SK-N-SH (cell line): ENCODE measurements at regions not wholly inside any gene's neighbourhood (a gene's known extent, or its start where the extent isn't known, plus 50 kb on each side); places are given as distances from the start of the nearest gene placed in this dataset.

Source experiments
- CTCF ChIA-PET: fragments of 300-600, 350-600 bp; formaldehyde crosslinking; extraction: SDS; loops from one replicate; lab custom pipeline; 2021; lab: Yijun Ruan, JAX
- POLR2A ChIA-PET: fragments of 350-600 bp; sonication (Branson Sonifier 250); formaldehyde crosslinking; extraction: SDS; loops from one replicate; lab custom pipeline; 2020; ENCODE audit warnings: antibody characterized with exemption, inconsistent platforms; lab: Yijun Ruan, JAX
- DNase-seq: peaks from one replicate; pipeline ENCODE4 v3.0.0; 2012
- H2AFZ ChIP-seq: fragments of 200-600 bp; sonication (generic); 2 replicates; pipeline ENCODE4 v1.8.1; 2016; ENCODE audit warnings: antibody characterized with exemption, mild to moderate bottlenecking, low read depth
- H3F3A ChIP-seq: fragments of 200-600 bp; sonication (generic); replicated peaks from 2 replicates; pipeline ENCODE3; 2016; ENCODE audit warnings: antibody characterized with exemption, mild to moderate bottlenecking; ENCODE audit not compliant: insufficient read depth
- H3K27ac ChIP-seq, 2 experiments: fragments of 200-500 bp in 1 of 2; fragments of 200-600 bp in 1 of 2; sonication (Bioruptor generic) in 1 of 2; sonication (generic), shearing (Covaris generic) in 1 of 2; 2 replicates each; pipeline versions ENCODE4 v1.5.1 to v1.6.1; 2014 to 2016; ENCODE audit warnings: low read depth in 2 of 2, inconsistent platforms in 1 of 2, low read length in 1 of 2, mild to moderate bottlenecking in 1 of 2, mixed read lengths in 1 of 2
- H3K27me3 ChIP-seq: fragments of 200-600 bp; sonication (generic), shearing (Covaris generic); 2 replicates; pipeline ENCODE4 v1.6.1; 2016; ENCODE audit warnings: mixed run types; ENCODE audit not compliant: insufficient read depth
- H3K36me3 ChIP-seq, 2 experiments: fragments of 200-500 bp in 1 of 2; fragments of 200-600 bp in 1 of 2; sonication (Bioruptor generic) in 1 of 2; sonication (generic) in 1 of 2; replicated peaks in 1 of 2; 2 replicates each; pipeline versions ENCODE3 to v1.5.1; 2014 to 2016; ENCODE audit warnings: low read length in 1 of 2, mild to moderate bottlenecking in 1 of 2; ENCODE audit not compliant: insufficient read depth in 2 of 2, control insufficient read depth in 1 of 2
- H3K4me1 ChIP-seq, 2 experiments: fragments of 200-500 bp in 1 of 2; fragments of 200-600 bp in 1 of 2; sonication (Bioruptor generic) in 1 of 2; sonication (generic), shearing (Covaris generic) in 1 of 2; 2 replicates each; pipeline versions ENCODE4 v1.5.1 to v1.6.1; 2014 to 2016; ENCODE audit warnings: low read depth in 1 of 2, low read length in 1 of 2, mixed run types in 1 of 2; ENCODE audit not compliant: insufficient read depth in 2 of 2, control insufficient read depth in 1 of 2
- H3K4me2 ChIP-seq: fragments of 200-600 bp; sonication (generic), shearing (Covaris generic); 2 replicates; pipeline ENCODE4 v1.6.1; 2017; ENCODE audit warnings: mixed run types
- H3K4me3 ChIP-seq, 2 experiments: fragments of 200-500 bp in 1 of 2; fragments of 200-600 bp in 1 of 2; sonication (Bioruptor generic) in 1 of 2; sonication (generic), shearing (Covaris generic) in 1 of 2; 2 replicates each; pipeline versions ENCODE4 v1.5.1 to v1.8.1; 2014 to 2016; ENCODE audit warnings: low read depth in 2 of 2, inconsistent platforms in 1 of 2, low read length in 1 of 2, mild to moderate bottlenecking in 1 of 2, mixed read lengths in 1 of 2, moderate library complexity in 1 of 2
- H3K79me2 ChIP-seq: fragments of 200-600 bp; sonication (generic); 2 replicates; pipeline ENCODE4 v1.8.1; 2017; ENCODE audit warnings: mild to moderate bottlenecking; ENCODE audit not compliant: insufficient read depth
- H3K9ac ChIP-seq: fragments of 200-600 bp; sonication (generic); 2 replicates; pipeline ENCODE4 v1.6.1; 2017; ENCODE audit warnings: mixed run types
- H3K9me2 ChIP-seq: fragments of 200-600 bp; sonication (generic); 2 replicates; pipeline ENCODE4 v1.6.1; 2017; ENCODE audit warnings: mixed run types
- H3K9me3 ChIP-seq: fragments of 200-600 bp; sonication (generic); 2 replicates; pipeline ENCODE4 v1.6.1; 2017; ENCODE audit warnings: mixed run types, mild to moderate bottlenecking, moderate library complexity
- H4K20me1 ChIP-seq: fragments of 200-600 bp; sonication (generic); 2 replicates; pipeline ENCODE4 v1.6.1; 2017; ENCODE audit warnings: mild to moderate bottlenecking, mixed run types; ENCODE audit not compliant: insufficient read depth
- FOXM1 ChIP-seq: IDR thresholded peaks from 2 replicates; pipeline ENCODE4 v1.4.0; 2012; ENCODE audit warnings: low read depth, mild to moderate bottlenecking
- GABPA ChIP-seq: IDR thresholded peaks from 2 replicates; pipeline ENCODE4 v1.4.0; 2012; ENCODE audit warnings: low read depth, mild to moderate bottlenecking
- MEF2A ChIP-seq: IDR thresholded peaks from 2 replicates; pipeline ENCODE4 v1.4.0; 2012; ENCODE audit warnings: low read depth, borderline replicate concordance
- NRF1 ChIP-seq: IDR thresholded peaks from 2 replicates; pipeline ENCODE4 v1.6.1; 2012; ENCODE audit warnings: low read depth, mild to moderate bottlenecking, low read length
- POLR2AphosphoS5 ChIP-seq: IDR thresholded peaks from 2 replicates; pipeline ENCODE4 v1.6.1; 2012; ENCODE audit warnings: low read depth, low read length
- RAD21 ChIP-seq: IDR thresholded peaks from 2 replicates; pipeline ENCODE4 v1.6.1; 2012; ENCODE audit warnings: mild to moderate bottlenecking, low read length
- RCOR1 ChIP-seq: fragments of 150-350 bp; IDR thresholded peaks from 2 replicates; pipeline ENCODE4 v1.6.1; 2017; ENCODE audit warnings: antibody characterized with exemption, low read length
- RFX5 ChIP-seq: IDR thresholded peaks from 2 replicates; pipeline ENCODE4 v1.6.1; 2012; ENCODE audit warnings: mild to moderate bottlenecking, improper control_type of control experiment, low read length
- RXRA ChIP-seq: IDR thresholded peaks from 2 replicates; pipeline ENCODE4 v1.4.0; 2012; ENCODE audit warnings: low read depth, mild to moderate bottlenecking, borderline replicate concordance
- SIN3A ChIP-seq: IDR thresholded peaks from 2 replicates; pipeline ENCODE4 v1.6.1; 2012; ENCODE audit warnings: low read depth, mild to moderate bottlenecking, low read length, moderate library complexity, borderline replicate concordance
- SMC3 ChIP-seq: IDR thresholded peaks from 2 replicates; pipeline ENCODE4 v1.6.1; 2012; ENCODE audit warnings: low read depth, low read length, improper control_type of control experiment
- TAF1 ChIP-seq: IDR thresholded peaks from 2 replicates; pipeline ENCODE4 v1.6.1; 2012; ENCODE audit warnings: low read depth, mild to moderate bottlenecking, low read length, moderate library complexity, borderline replicate concordance
- WGBS: methylation state at CpG from one replicate; pipeline ENCODE4 v1.1.6; 2017; ENCODE audit warnings: low lambda C conversion rate; 5-methylcytosine and 5-hydroxymethylcytosine counted together
- TF ChIP-seq, protein P1 (sequence below): fragments of 200-600 bp; sonication (generic); IDR thresholded peaks from 2 replicates; pipeline ENCODE4 v1.6.1; 2017; ENCODE audit warnings: antibody characterized with exemption, mild to moderate bottlenecking, moderate library complexity
- TF ChIP-seq, protein P2 (sequence below): IDR thresholded peaks from 2 replicates; pipeline ENCODE4 v1.4.0; 2012; ENCODE audit warnings: low read depth, borderline replicate concordance
- TF ChIP-seq, protein P3 (sequence below): IDR thresholded peaks from 2 replicates; pipeline ENCODE4 v1.4.0; 2012; ENCODE audit warnings: low read depth
- TF ChIP-seq, protein P4 (sequence below): IDR thresholded peaks from 2 replicates; pipeline ENCODE4 v1.4.0; 2012; ENCODE audit warnings: low read depth, borderline replicate concordance
- TF ChIP-seq, protein P5 (sequence below): fragments of 150-350 bp; IDR thresholded peaks from 2 replicates; pipeline ENCODE4 v1.6.1; 2016; ENCODE audit warnings: mild to moderate bottlenecking, low read depth, low read length
- TF ChIP-seq, protein P6 (sequence below): fragments of 150-350 bp; IDR thresholded peaks from 2 replicates; pipeline ENCODE4 v1.6.1; 2017; ENCODE audit warnings: antibody characterized with exemption, low read length, low read depth, borderline replicate concordance

DNA sequence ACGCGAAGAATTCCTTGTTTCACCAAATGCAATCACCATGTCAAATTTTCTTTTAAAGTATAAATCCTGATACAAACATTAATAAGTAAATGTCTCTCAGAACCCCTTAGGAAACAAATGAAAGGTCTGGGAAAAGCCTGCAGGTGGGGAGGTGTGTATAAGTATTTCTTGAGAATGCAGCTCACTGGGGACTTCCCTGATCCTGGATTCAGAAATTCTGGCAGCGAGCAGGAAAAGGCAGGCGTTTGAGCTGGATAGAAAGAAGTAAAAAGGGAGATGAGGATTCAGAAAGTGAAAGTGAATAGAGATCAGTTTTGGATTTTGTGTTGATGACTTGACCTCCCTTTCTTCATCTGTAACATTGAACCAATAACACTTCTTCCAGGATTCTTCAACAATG is 68.3 kb upstream of the CTSC start:
- Histone ChIP-seq H3K9me3 (no peaks in the 10 kb centered on the region), H3K4me1 (peaks cover 0 to 4% of the 10 kb centered on the region in 2 experiments; a peak in 2 of 4 replicates), H3K9me2 (no peaks in the 10 kb centered on the region), H3K27me3 (no peaks in the 10 kb centered on the region), H3F3A (peaks cover 14% of the 10 kb centered on the region), H3K27ac (no peak overlapping the region), H4K20me1 (no peaks in the 10 kb centered on the region), H3K36me3 (no peaks in the 10 kb centered on the region), H3K4me3 (no peak overlapping the region), H3K79me2 (no peaks in the 10 kb centered on the region), H3K4me2 (peak overlapping the region; percentile 50; the same call in 1 of the 2 replicates), H3K9ac (no peak overlapping the region), H2AFZ (no peak overlapping the region)
- DNase-seq, result no peak
- ChIA-PET POLR2A (no interaction called here), CTCF (interaction anchor here (0.9 kb wide), 1 partner anchor 155 kb away, joined by 3 read pairs; no protein-coding TSS in a partner anchor)
- TF ChIP-seq RXRA, result no peak
- no peak for TF ChIP-seq RCOR1
- TF ChIP-seq, protein P1, sequence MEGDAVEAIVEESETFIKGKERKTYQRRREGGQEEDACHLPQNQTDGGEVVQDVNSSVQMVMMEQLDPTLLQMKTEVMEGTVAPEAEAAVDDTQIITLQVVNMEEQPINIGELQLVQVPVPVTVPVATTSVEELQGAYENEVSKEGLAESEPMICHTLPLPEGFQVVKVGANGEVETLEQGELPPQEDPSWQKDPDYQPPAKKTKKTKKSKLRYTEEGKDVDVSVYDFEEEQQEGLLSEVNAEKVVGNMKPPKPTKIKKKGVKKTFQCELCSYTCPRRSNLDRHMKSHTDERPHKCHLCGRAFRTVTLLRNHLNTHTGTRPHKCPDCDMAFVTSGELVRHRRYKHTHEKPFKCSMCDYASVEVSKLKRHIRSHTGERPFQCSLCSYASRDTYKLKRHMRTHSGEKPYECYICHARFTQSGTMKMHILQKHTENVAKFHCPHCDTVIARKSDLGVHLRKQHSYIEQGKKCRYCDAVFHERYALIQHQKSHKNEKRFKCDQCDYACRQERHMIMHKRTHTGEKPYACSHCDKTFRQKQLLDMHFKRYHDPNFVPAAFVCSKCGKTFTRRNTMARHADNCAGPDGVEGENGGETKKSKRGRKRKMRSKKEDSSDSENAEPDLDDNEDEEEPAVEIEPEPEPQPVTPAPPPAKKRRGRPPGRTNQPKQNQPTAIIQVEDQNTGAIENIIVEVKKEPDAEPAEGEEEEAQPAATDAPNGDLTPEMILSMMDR, result no peak
- TF ChIP-seq, protein P2, sequence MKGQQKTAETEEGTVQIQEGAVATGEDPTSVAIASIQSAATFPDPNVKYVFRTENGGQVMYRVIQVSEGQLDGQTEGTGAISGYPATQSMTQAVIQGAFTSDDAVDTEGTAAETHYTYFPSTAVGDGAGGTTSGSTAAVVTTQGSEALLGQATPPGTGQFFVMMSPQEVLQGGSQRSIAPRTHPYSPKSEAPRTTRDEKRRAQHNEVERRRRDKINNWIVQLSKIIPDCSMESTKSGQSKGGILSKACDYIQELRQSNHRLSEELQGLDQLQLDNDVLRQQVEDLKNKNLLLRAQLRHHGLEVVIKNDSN, result no peak
- TF ChIP-seq FOXM1, result no peak
- TF ChIP-seq, protein P3, sequence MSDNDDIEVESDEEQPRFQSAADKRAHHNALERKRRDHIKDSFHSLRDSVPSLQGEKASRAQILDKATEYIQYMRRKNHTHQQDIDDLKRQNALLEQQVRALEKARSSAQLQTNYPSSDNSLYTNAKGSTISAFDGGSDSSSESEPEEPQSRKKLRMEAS, result no peak
- no peak for TF ChIP-seq MEF2A
- no peak for TF ChIP-seq SIN3A
- TF ChIP-seq GABPA, result no peak
- no peak for TF ChIP-seq POLR2AphosphoS5
- TF ChIP-seq, protein P4, sequence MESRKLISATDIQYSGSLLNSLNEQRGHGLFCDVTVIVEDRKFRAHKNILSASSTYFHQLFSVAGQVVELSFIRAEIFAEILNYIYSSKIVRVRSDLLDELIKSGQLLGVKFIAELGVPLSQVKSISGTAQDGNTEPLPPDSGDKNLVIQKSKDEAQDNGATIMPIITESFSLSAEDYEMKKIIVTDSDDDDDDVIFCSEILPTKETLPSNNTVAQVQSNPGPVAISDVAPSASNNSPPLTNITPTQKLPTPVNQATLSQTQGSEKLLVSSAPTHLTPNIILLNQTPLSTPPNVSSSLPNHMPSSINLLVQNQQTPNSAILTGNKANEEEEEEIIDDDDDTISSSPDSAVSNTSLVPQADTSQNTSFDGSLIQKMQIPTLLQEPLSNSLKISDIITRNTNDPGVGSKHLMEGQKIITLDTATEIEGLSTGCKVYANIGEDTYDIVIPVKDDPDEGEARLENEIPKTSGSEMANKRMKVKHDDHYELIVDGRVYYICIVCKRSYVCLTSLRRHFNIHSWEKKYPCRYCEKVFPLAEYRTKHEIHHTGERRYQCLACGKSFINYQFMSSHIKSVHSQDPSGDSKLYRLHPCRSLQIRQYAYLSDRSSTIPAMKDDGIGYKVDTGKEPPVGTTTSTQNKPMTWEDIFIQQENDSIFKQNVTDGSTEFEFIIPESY, result no peak
- no peak for TF ChIP-seq TAF1
- no peak for TF ChIP-seq RAD21
- no peak for TF ChIP-seq NRF1
- TF ChIP-seq, protein P5, sequence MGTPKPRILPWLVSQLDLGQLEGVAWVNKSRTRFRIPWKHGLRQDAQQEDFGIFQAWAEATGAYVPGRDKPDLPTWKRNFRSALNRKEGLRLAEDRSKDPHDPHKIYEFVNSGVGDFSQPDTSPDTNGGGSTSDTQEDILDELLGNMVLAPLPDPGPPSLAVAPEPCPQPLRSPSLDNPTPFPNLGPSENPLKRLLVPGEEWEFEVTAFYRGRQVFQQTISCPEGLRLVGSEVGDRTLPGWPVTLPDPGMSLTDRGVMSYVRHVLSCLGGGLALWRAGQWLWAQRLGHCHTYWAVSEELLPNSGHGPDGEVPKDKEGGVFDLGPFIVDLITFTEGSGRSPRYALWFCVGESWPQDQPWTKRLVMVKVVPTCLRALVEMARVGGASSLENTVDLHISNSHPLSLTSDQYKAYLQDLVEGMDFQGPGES, result no peak
- TF ChIP-seq RFX5, result no peak
- TF ChIP-seq, protein P6, sequence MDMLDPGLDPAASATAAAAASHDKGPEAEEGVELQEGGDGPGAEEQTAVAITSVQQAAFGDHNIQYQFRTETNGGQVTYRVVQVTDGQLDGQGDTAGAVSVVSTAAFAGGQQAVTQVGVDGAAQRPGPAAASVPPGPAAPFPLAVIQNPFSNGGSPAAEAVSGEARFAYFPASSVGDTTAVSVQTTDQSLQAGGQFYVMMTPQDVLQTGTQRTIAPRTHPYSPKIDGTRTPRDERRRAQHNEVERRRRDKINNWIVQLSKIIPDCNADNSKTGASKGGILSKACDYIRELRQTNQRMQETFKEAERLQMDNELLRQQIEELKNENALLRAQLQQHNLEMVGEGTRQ, result no peak
- TF ChIP-seq SMC3, result no peak
- WGBS, result 45% methylated on average over 4 of the region's 4 CpGs
